Thyroid gland (tissue), 4 donors: ENCODE measurements at regions not wholly inside any gene's neighbourhood (a gene's known extent, or its start where the extent isn't known, plus 50 kb on each side); places are given as distances from the start of the nearest gene placed in this dataset.

Experiments
- DNase-seq, 2 donors: peaks; one replicate each; pipeline ENCODE4 v3.0.0-alpha.2; 2019
- H3K27ac ChIP-seq, 3 donors: fragments of 200-600 bp; sonication (generic); 1 replicate in 2 of 3; 2 replicates in 1 of 3; pipeline ENCODE4 v1.5.1; 2016 to 2019; ENCODE audit warnings: mild to moderate bottlenecking in 1 of 3, moderate library complexity in 1 of 3
- H3K27me3 ChIP-seq: fragments of 200-600 bp; sonication (generic); one replicate; pipeline ENCODE4 v1.5.1; 2019
- H3K36me3 ChIP-seq, 2 donors: fragments of 200-600 bp; sonication (generic); one replicate each; pipeline ENCODE4 v1.5.1; 2016 to 2019
- H3K4me1 ChIP-seq, 2 donors: fragments of 200-600 bp; sonication (generic); one replicate each; pipeline ENCODE4 v1.5.1; 2017 to 2019
- H3K4me3 ChIP-seq, 3 donors: fragments of 200-600 bp; sonication (generic); replicated peaks in 1 of 3; 1 replicate in 2 of 3; 2 replicates in 1 of 3; pipeline ENCODE4 v1.5.1; 2016; ENCODE audit warnings: mild to moderate bottlenecking in 1 of 3
- H3K9me3 ChIP-seq: fragments of 200-600 bp; sonication (generic); one replicate; pipeline ENCODE4 v1.5.1; 2017
- CTCF ChIP-seq, 6 experiments: fragments of 200-600 bp in 3 of 6; fragments of 450-650 bp in 3 of 6; sonication (generic) in 3 of 6; IDR thresholded peaks; one replicate each; pipeline ENCODE4 v1.5.1; 2016 to 2019; ENCODE audit warnings: antibody characterized with exemption in 6 of 6, mild to moderate bottlenecking in 2 of 6, inconsistent platforms in 1 of 6, moderate library complexity in 1 of 6
- POLR2A ChIP-seq, 2 donors: fragments of 450-650 bp; IDR thresholded peaks; one replicate each; pipeline ENCODE4 v1.6.1; 2017; ENCODE audit warnings: antibody characterized with exemption in 2 of 2, mild to moderate bottlenecking in 2 of 2, moderate library complexity in 1 of 2
- WGBS, 2 donors: methylation state at CpG; one replicate each; pipeline ENCODE4 v1.1.5; 2017; 5-methylcytosine and 5-hydroxymethylcytosine counted together
- intact Hi-C: fragments of 100-400 bp; cut with DNase I; formaldehyde crosslinking; loops from one replicate; pipeline ENCODE4 v1.15.1; 2023

GRCh38 chr5:86371061-86371460, 246.7 kb upstream of the COX7C start:
- no peak for DNase-seq
- no peak overlapping the region for H3K27ac ChIP-seq
- no peaks in the 10 kb centered on the region for H3K36me3 ChIP-seq
- no peaks in the 10 kb centered on the region for H3K27me3 ChIP-seq
- H3K4me3 ChIP-seq = no peak overlapping the region
- H3K4me1 ChIP-seq = no peaks in the 10 kb centered on the region
- no peak for TF ChIP-seq POLR2A (IDR thresholded peaks at IDR 0.05)
- no peak for TF ChIP-seq CTCF (IDR thresholded peaks at IDR 0.05)
- H3K9me3 ChIP-seq = no peaks in the 10 kb centered on the region
- intact Hi-C loops = no loop called here

- H3K9me3 ChIP-seq = no peaks in the 10 kb centered on the region
- WGBS, 2 donors = 89% methylated on average over 3 of the region's 3 CpGs
These were observed 243.1 kb upstream of the COX7C start for GRCh38 chr5:86374611-86375010.

GRCh38 chr5:86376214-86376613, 241.5 kb upstream of the COX7C start:
- Histone ChIP-seq H3K27ac (no peak overlapping the region), H3K4me3 (no peak overlapping the region), H3K4me1 (no peaks in the 10 kb centered on the region), H3K9me3 (no peaks in the 10 kb centered on the region), H3K27me3 (no peaks in the 10 kb centered on the region), H3K36me3 (no peaks in the 10 kb centered on the region)
- no peak for DNase-seq
- intact Hi-C loops = no loop called here
- WGBS, 2 donors = 90 to 98% methylated on average over 3 of the region's 3 CpGs
- TF ChIP-seq POLR2A (IDR thresholded peaks at IDR 0.05) = no peak
- TF ChIP-seq CTCF (IDR thresholded peaks at IDR 0.05) = no peak

More at GRCh38 chr5:86374611-86375010, 243.1 kb upstream of the COX7C start:
- no peaks in the 10 kb centered on the region for H3K27me3 ChIP-seq
- no peak overlapping the region for H3K4me3 ChIP-seq
- no peak for DNase-seq
- H3K27ac ChIP-seq = no peak overlapping the region
- intact Hi-C loops = no loop called here
- H3K36me3 ChIP-seq = no peaks in the 10 kb centered on the region
- TF ChIP-seq POLR2A (IDR thresholded peaks at IDR 0.05) (no peak), CTCF (IDR thresholded peaks at IDR 0.05) (no peak)
- no peaks in the 10 kb centered on the region for H3K4me1 ChIP-seq

- intact Hi-C loops = no loop called here
- no peaks in the 10 kb centered on the region for H3K9me3 ChIP-seq
- no peak overlapping the region for H3K27ac ChIP-seq
- no peaks in the 10 kb centered on the region for H3K4me1 ChIP-seq
- H3K4me3 ChIP-seq = no peak overlapping the region
- DNase-seq = no peak
- no peak for TF ChIP-seq CTCF (IDR thresholded peaks at IDR 0.05)
- no peak for TF ChIP-seq POLR2A (IDR thresholded peaks at IDR 0.05)
- 70 to 80% methylated on average over 2 of the region's 2 CpGs for WGBS, 2 donors
- H3K27me3 ChIP-seq = no peaks in the 10 kb centered on the region
- H3K36me3 ChIP-seq = no peaks in the 10 kb centered on the region
These were observed 214.6 kb upstream of the COX7C start for GRCh38 chr5:86403190-86403589.

GRCh38 chr5:86404256-86404655, 213.5 kb upstream of the COX7C start:
- Histone ChIP-seq H3K9me3 (no peaks in the 10 kb centered on the region), H3K4me3 (no peak overlapping the region), H3K36me3 (no peaks in the 10 kb centered on the region), H3K27me3 (no peaks in the 10 kb centered on the region), H3K27ac (no peak overlapping the region), H3K4me1 (no peaks in the 10 kb centered on the region)
- WGBS, 2 donors = 91 to 96% methylated on average over 1 of the region's 1 CpG
- intact Hi-C loops = no loop called here
- no peak for DNase-seq
- TF ChIP-seq CTCF (IDR thresholded peaks at IDR 0.05) (no peak), POLR2A (IDR thresholded peaks at IDR 0.05) (no peak)
